Activated CD8-positive, alpha-beta memory T cell treated with anti-CD3 and anti-CD28 coated beads for 4 hours (primary cell): ENCODE measurements at regions not wholly inside any gene's neighbourhood (a gene's known extent, or its start where the extent isn't known, plus 50 kb on each side); places are given as distances from the start of the nearest gene placed in this dataset.
"Not testable (repeated sequence)": the region's sequence is repeated elsewhere in the genome, so short reads cannot be mapped to it uniquely, and the experiment has no call there.

Experiments
- DNase-seq, 2 donors: peaks; one replicate each; pipeline ENCODE4 v3.0.0-alpha.2; 2020; ENCODE audit warnings: low read depth in 2 of 2

DNA sequence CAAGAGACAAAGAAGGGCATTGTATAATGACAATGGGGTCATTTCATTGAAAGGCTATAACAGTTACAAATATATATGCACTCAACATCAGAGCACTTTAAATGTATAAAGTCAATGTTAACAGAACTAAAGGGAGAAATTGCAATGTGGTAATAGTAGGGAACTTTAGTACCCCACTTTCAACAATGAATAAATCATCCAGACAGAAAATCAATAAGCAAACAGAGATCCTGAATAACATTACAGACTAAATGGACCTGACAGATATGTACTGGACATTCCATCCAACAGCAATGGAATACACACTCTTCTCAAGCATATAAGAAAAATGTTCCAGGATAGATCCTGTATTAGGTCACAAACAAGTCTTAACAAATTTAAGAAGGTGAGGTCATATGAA is 90.5 kb upstream of the ALKAL2 start:
- no peak for DNase-seq

DNA sequence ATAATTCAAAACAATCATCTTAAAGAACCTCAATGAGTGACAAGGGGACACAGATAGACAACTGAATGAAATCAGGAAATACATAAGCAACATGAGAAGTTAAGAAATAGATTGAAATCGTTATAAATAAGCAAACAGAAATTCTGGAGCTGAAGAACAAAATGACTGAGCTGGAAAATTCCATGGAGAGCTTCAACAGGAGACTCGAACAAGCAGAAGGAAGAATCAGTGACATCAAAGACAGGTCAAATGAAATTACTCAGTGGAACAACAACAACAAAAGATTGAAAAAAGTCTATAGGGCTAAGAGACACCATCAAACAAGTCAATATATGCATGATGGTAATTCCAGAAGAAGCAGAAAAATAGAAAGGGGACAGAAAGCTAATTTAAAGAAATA is 89.5 kb upstream of the ALKAL2 start:
- no peak for DNase-seq

DNA sequence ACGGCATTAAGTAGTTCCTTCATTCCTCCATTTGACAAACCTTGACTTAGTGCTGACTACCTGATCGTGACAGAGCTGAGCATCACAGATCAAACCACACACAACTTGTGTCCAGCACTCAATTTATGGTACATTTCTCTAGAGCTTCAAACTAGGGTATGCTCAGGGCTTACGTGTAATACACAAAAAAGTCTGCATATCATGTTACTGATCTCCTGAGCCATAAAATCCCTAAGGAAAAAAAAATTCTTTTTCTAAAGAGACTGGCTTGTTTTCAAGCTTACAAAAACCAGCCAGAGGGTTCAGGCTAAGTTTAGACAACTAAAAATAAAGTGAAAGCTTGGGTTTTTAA is 88.0 kb upstream of the ALKAL2 start:
- no peak for DNase-seq

DNA sequence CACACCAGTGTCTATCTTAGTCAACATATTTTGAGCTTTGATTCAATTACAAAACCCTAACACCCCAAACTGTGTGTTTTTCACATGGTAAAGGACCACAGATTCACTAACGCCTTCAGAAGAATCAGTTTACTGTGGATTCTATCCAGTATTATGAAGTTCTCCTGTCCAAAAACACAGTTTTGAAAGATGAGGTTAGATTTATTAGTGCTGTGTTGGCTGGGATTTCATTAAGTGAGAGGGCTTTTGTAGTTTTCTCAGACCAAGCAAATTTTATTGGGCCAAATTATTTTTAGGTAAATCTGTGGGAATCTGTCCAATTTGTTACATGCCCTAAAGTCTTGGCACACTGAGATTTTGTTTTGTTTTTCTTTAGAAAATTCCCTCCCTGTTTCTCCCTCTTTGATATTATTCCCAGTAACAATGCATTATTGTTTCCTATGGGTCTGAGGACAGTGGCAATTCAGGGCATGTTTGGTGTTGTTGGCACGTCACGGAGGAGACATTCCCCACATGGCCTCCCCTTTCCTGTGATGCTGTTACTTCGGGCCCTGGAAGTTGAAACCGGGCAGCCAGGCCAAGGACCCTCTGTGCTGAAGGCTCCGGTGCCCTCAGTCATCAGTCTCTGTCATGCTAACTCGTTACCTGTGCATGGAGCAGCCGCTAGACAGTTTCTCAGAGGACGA is 87.5 kb upstream of the ALKAL2 start:
- no peak for DNase-seq

DNA sequence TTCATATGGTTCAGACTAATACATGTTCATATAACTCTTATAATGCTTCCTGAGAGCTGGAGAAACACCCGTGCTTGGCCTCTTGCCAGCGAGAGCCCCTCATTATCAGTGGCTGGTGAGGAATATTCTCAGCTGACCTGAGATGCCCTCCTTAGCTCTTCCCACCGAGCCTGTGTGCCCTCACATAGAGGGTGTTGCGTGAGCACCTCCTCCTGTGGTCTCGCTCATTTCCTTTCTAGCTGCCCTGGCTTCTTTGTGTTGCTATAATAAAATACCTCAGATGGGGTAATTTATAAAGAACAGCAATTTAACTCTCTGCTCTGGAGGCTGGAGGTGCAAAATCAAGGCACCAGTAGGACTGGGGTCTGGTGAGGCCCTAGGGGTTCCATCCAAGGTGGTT is 80.5 kb upstream of the ALKAL2 start:
- DNase-seq, result no peak

DNA sequence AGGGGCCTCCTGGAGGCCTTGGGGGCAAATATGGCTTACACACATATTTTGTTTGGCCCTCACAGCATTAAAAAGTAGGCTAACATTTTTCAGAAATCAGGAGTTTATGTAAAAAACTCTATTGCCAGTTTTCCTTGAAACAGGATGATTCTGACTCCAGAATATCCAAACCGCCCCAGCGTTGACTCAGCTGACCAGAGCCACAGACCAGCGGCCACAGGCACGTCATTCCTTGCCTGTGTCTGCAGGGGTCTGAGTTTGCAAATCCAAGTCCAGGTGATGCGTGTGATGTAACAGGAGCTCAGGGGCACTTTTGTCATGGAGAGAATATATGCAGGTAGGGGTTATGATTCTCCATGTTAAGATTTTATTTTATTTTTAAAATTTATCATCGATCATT is 79.4 kb upstream of the ALKAL2 start:
- DNase-seq, result no peak

DNA sequence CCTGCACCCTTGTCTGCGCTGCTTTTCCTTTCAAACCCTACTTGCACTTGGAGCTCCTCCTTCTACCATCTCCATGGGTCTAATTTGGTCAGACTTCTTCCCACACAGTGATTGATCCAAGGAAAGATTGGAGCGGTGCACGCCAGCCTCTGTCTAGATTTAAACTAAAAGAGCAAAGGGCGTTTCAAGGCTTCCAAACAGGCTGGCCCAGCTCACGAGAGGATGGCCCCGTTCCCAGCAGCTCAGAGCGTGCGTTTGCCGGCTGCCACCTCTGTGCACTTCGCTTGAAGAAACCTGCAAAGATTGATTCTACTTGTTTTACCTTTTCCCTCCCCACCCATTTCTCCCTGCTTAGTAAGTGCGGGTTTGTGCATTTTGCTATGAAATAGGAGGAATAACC is 78.8 kb upstream of the ALKAL2 start:
- no peak for DNase-seq

DNA sequence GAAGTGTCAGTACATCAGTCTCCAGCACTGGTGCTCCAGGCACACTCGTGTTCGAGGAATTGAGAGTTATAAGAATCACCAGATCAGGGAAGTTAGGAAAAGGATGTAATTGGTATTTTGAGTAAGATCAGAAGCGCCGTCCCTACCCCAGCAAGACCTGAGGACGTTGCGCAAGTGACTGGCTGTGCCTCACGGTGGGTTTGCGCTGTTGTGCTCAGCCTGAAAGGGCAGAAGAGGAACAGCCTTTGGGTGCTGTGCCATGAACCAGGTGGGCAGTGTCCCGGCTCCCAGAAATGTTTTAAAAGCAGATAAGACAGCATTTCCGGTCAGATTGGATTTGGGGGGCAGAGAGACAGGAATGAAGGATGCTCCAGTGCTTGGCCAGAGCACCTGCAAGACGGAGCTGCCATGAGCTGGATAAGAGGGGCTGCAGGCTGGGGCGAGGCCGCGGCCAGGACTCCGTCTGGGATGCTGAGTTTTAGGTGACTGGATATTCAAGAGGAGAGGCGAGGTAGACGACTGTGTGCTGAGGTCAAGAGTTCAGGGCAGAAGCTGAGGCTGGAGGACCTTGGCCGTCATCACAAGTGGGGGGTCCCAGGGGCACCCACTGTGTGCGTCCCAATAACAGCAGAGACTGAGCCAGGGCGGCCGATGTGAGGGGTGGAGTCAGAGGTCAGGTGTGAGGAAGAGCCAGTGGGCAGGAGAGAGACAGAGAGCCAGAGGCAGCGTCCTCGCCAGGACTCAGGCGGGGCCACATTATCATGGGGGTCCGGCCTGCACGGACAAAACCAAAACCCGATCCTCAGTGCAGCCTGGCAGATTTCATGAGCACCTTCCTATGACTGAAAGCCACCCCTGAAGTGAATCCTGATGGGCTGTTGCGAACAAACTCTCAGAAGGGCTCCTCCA is 77.7 kb upstream of the ALKAL2 start:
- DNase-seq, result no peak

DNA sequence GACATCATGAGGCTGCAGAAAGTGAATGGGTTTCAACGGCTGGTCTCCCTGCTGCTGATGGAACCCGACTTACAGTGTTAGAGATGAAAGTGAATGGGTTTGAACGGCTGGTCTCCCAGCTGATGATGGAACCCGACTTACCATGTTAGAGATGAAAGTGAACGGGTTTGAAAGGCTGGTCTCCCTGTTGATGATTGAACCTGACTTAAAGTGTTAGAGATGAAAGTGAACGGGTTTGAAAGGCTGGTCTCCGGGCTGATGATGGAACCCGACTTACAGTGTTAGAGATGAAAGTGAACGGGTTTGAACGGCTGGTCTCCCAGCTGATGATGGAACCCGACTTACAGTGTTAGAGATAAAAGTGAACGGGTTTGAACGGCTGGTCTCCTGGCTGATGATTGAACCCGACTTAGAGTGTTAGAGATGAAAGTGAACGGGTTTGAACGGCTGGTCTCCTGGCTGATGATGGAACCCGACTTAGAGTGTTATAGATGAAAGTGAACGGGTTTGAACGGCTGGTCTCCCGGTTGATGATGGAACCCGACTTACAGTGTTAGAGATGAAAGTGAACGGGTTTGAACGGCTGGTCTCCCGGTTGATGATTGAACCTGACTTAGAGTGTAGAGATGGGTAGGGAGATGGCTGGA is 76.1 kb upstream of the ALKAL2 start:
- no peak for DNase-seq

DNA sequence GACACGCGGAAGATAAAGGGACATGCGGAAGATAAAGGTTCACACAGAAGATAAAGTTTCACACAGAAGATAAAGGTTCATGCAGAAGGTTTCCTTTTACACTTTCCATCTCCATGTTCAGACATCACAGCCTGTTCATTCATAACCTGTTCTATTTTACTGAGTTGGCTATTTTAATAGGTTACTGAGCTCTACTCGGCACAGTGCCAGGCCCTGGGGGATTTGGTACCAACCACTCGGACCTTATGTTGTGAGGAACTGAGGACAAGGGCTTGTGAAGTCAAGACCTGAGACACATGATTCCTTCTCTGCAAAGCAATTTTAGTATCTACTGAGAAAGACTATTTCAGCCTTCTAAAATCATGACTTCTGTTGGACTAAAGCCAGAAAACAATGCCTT is 75.0 kb upstream of the ALKAL2 start:
- no peak for DNase-seq

DNA sequence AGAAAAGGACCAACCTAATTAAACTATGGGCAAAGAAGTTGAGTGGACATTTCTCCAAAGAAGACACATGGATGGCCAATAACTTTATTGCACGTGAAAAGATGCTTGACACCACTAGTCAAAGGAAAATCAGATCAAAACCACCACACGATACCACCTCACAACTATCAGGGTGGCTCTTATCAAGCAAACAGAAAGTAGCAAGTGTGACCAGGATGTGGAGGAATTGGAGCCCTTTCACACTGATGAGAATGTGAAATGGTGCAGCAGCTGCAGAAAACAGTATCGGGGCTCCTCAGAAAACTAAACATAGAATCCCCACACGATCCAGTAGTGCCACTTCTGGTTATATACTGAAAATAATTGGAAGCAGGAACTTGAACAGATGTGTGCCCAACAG is 72.2 kb upstream of the ALKAL2 start:
- DNase-seq, result no peak

DNA sequence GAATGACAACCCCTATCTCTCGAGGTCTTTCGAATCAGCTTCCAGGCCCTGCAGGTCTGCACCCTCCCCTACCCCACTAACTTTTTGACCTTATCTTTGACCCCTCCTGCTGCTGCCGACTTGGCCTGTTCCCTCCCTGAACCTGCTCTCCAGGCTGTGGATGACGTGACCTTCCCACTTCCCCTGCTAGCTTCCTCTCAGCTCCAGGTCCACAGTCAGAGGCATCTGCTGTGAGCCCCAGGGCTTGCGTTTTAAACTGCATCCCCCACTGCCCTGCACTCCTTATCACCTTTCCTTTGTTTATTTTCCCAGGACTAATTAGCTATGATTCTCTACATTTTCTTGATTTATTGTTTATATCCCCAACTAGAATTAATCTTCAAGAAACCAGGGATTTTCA is 71.2 kb upstream of the ALKAL2 start:
- no peak for DNase-seq

DNA sequence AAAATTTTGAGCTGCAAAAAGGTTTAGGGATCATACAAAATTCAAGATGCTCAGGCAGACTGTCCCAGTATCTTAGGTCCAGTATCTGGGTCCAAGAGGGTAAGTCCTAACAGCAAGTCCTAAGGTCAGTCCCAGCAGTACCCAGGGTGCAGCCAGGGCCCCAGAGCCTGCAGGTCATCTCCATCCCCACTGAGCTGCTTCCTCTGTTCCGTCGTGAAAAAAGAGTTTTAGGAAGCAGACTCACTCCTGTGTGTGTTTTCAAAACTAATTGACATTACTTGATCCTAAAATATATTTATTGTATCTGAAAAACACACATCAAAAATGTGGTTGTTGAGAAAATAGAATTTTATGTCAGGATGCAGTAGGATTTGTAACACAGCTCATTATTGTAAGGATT is 69.9 kb upstream of the ALKAL2 start:
- DNase-seq, result no peak

DNA sequence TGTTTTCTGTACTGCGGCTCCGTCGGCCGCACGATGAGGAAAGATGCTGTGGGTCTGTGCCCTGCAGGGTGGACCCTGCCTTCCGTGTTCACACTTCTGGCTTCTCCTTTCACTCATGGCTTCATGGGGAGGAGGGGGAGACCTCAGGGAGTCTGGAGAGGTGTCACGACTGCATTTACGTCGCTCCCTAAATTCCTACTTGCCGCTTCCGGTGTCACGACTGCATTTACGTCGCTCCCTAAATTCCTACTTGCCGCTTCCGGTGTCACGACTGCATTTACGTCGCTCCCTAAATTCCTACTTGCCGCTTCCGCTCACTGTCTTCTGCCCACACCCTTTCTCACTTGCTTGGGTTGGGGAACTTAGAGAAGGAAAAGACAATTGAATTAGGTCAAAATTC is 68.4 kb upstream of the ALKAL2 start:
- DNase-seq, result not testable (repeated sequence)

DNA sequence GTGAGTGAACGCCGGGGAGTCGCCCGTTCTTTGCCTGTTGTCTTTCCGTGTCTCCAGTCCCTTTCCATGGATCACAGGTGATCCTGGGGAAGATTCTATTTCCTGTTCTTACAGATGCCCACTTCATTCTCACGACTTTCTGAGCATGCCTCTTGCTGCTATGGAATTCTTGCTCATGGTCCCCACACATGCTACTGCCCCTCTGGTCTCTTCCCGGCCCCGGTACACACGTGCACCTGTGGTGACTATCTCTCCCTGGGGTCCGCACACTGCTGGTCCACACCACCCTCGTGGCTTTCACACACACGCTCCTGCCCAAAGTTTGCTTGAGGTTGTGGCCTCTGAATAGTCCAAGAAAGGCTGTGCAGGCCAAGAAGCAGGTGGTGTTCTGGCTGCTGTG is 67.9 kb upstream of the ALKAL2 start:
- no peak for DNase-seq

DNA sequence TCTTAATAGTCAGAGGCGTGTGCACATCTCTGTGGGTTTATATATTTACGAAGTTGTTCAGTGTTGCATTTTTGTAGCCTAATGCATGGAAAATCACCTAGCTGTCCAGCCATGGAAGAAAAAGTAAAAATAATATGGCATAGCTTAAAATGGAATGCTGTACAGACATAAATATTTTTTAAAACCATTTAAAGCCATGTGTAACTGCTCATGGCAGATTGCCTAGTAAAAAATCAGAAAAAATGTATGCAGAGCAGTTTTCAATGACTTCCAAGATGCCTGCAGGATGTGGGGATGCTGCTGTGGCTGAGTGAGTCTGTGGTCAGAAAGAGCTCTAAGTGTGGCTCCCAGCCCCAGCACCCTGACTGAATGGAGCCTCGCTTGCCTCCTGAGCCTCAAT is 64.8 kb upstream of the ALKAL2 start:
- DNase-seq, result no peak

DNA sequence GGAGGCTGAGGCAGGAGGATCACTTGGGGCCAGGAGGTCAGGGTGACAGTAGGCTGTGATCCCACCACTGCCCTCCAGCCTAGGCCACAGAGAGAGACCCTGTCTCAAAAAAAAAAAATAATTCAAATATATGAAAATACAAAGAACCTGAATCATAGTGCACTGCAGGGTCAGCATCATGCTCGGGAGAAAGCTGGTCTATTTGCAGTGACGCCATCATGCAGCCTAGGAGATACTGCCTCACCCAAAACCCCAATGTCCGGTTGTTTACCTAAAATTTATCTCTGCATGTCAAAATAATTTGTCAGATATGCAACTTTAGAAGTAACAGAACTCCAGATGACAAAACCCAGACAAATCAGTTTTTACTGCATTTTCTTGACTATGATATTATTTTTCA is 61.5 kb upstream of the ALKAL2 start:
- no peak for DNase-seq

DNA sequence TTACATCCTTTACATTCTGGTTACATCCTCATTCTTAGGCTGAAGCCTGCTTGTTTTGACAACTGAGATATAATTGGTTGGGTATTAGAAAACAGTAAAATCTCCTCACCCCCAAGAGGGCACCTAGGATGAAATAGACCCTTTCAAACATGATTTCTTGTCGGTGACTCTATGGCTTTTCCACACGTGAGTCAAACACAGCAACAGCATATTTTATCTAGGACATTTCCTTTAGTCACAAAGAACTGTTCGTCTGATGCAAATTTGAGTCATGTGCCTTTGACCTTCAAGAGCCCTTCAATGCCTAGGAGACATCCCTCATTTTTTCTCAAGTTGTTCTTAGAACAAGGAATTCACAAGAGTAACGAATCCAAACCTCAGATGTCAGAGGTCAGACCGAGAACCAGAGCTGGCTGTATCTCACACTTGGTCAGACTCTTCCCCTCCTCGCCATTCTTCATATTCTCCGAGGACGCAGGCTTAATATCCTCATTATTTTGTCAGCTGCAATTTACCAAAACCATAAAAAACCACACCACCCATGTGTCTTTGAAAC is 60.5 kb upstream of the ALKAL2 start:
- DNase-seq, result no peak

DNA sequence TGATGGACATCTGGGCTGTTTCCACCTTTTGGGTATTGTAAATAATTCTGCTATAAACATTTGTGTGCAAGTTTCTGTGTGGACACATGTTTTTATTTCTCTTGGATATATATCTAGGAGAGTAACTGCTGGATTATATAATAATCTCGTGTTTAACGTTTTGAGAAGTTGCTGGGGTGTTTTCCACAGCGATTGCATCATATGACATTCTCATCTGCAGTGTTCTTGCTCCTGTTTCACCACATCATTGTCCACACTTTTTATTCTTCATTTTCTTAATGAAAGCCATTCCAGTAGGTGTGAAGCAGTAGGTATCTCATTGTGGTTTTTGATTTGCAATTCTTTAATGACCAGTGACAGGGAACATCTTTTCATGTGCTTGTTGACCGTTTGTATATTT is 56.9 kb upstream of the ALKAL2 start:
- no peak for DNase-seq

DNA sequence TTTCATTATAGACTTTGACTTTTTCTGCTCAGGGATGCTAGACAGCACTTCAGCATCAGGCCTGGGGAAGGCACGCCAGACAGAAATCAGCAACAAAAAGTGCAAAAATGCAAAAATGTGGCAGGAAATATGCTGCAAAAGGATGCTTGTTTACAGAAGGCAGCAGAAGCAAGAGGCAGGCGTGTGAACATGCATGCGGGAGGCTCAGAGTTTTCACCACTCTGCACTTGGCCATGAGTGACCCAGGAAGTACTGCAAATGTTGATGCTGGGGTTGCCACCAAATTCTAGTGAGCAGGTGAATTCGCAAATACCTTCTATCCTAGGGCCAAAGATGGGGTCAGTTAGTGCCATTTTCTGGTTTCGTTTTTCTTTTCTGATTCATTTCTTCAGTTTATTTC is 55.5 kb upstream of the ALKAL2 start:
- no peak for DNase-seq

DNA sequence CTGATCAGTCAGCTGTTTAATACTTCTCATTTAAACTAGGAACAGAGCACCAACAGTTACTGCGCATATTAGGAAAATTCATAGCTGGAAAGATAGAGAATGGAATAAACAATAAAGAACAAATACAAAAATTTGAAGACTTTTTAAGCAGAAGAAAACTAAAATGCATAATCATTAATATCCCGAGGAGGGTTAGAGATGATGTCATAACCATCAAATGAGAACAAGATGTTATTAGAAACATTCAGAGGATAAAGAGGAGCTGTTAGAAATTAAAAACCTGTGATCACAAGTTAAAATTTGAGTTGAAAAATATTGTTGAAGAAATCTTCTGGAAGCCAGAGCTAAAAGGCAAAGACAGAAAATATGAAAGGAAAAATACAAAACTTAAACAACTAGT is 54.0 kb upstream of the ALKAL2 start:
- no peak for DNase-seq

DNA sequence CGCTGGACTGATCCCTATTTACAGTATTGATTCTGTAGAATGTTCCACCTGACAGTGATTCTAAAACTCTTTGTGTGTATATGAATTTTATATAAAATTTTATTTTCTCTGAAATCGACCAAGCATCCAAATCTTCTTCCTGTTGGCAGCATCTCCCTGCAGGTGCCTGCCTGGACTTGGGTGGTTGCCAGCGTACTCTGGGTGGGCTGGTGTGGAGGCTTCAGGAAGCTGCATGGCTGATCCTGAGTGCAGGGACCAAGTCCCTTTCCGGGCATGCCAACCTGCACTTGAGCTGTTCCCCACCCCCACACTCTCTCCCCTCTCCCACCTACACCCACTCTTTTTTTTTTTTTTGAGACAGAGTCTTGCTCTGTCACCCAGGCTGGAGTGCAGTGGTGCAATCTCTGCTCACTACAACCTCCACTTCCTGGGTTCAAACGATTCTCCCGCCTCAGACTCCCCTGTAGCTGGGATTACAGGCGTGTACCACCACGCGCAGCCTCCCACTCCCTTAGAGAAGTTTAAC is 53.2 kb upstream of the ALKAL2 start:
- no peak for DNase-seq
